Adrenal gland (tissue), 5 donors: ENCODE measurements at regions not wholly inside any gene's neighbourhood (a gene's known extent, or its start where the extent isn't known, plus 50 kb on each side); places are given as distances from the start of the nearest gene placed in this dataset.

ENCODE experiments used
- CTCF ChIP-seq, 6 experiments: fragments of 450-650 bp in 4 of 6; fragments of 200-600 bp in 2 of 6; sonication (generic) in 1 of 6; IDR thresholded peaks; 1 replicate in 5 of 6; 2 replicates in 1 of 6; pipeline versions ENCODE4 v1.5.1 to v1.8.0; 2016 to 2021; ENCODE audit warnings: antibody characterized with exemption in 6 of 6, mild to moderate bottlenecking in 2 of 6, moderate library complexity in 1 of 6
- POLR2A ChIP-seq, 2 donors: fragments of 450-650 bp; IDR thresholded peaks; one replicate each; pipeline ENCODE4 v1.6.1; 2017; ENCODE audit warnings: antibody characterized with exemption in 2 of 2, mild to moderate bottlenecking in 2 of 2, moderate library complexity in 1 of 2
- donor health status: DM: no; HTN: no; CAD: no.

- TF ChIP-seq CTCF (IDR thresholded peaks at IDR 0.05): no peak
- TF ChIP-seq POLR2A (IDR thresholded peaks at IDR 0.05): no peak
These were observed 423.6 kb upstream of the MDFIC2 start for GRCh38 chr3:70736009-70736408.
